ENCODE measurements at regions not wholly inside any gene's neighbourhood (a gene's known extent, or its start where the extent isn't known, plus 50 kb on each side); places are given as distances from the start of the nearest gene placed in this dataset.
"Not testable (repeated sequence)": the region's sequence is repeated elsewhere in the genome, so short reads cannot be mapped to it uniquely, and the experiment has no call there.

- ATAC-seq; DNase-seq (ENCODE audit: low spot score); intact Hi-C loops (cut with DNase I): not testable (repeated sequence)
These were observed 1589.9 kb downstream of the REEP3 start for GRCh38 chr10:65111059-65111458.

GRCh38 chr10:65112573-65112972 lies 1591.4 kb downstream of the REEP3 start:
- ATAC-seq: no peak
- DNase-seq (ENCODE audit: low spot score): no peak
- intact Hi-C loops (cut with DNase I): no loop called here

- intact Hi-C loops (cut with DNase I): no loop called here
- ATAC-seq (no peak), DNase-seq (ENCODE audit: low spot score) (no peak)
These were observed 1601.9 kb downstream of the REEP3 start for GRCh38 chr10:65123120-65123519.

- intact Hi-C loops (cut with DNase I): no loop called here
- no peak for ATAC-seq
- DNase-seq (ENCODE audit: low spot score): no peak
These were observed 1604.0 kb downstream of the REEP3 start for GRCh38 chr10:65125212-65125611.

GRCh38 chr10:65126288-65126687 lies 1605.1 kb downstream of the REEP3 start:
- ATAC-seq: no peak
- DNase-seq (ENCODE audit: low spot score): no peak
- intact Hi-C loops (cut with DNase I): no loop called here

GRCh38 chr10:65128277-65128676 lies 1607.1 kb downstream of the REEP3 start:
- intact Hi-C loops (cut with DNase I): no loop called here
- DNase-seq (ENCODE audit: low spot score) (no peak), ATAC-seq (no peak)

GRCh38 chr10:65130162-65130758 lies 1609.1 kb downstream of the REEP3 start:
- no peak for DNase-seq (ENCODE audit: low spot score)
- no peak for ATAC-seq
- intact Hi-C loops (cut with DNase I): no loop called here

- intact Hi-C loops (cut with DNase I): no loop called here
- ATAC-seq (no peak), DNase-seq (ENCODE audit: low spot score) (no peak)
These were observed 1612.5 kb downstream of the REEP3 start for GRCh38 chr10:65133652-65134051.

- intact Hi-C loops (cut with DNase I): no loop called here
- no peak for DNase-seq (ENCODE audit: low spot score)
These were observed 1614.3 kb downstream of the REEP3 start for GRCh38 chr10:65135508-65135907.

GRCh38 chr10:65142641-65143435 lies 1621.6 kb downstream of the REEP3 start:
- intact Hi-C loops (cut with DNase I): loop anchor here (5.0 kb wide), 1 partner anchor 196 kb away; no protein-coding TSS in a partner anchor
- ATAC-seq (no peak), DNase-seq (ENCODE audit: low spot score) (no peak)

More at GRCh38 chr10:65135508-65135907, 1614.3 kb downstream of the REEP3 start:
- no peak for ATAC-seq

GRCh38 chr10:65143723-65144122 lies 1622.5 kb downstream of the REEP3 start:
- no peak for ATAC-seq
- intact Hi-C loops (cut with DNase I): loop anchor here (5.0 kb wide), 1 partner anchor 196 kb away; no protein-coding TSS in a partner anchor
- no peak for DNase-seq (ENCODE audit: low spot score)

- intact Hi-C loops (cut with DNase I): no loop called here
- ATAC-seq (no peak), DNase-seq (ENCODE audit: low spot score) (no peak)
These were observed 1628.7 kb downstream of the REEP3 start for GRCh38 chr10:65149878-65150277.

GRCh38 chr10:65166272-65166671 lies 1645.1 kb downstream of the REEP3 start:
- ATAC-seq (no peak), DNase-seq (ENCODE audit: low spot score) (no peak)
- intact Hi-C loops (cut with DNase I): no loop called here

- no peak for DNase-seq (ENCODE audit: low spot score)
- intact Hi-C loops (cut with DNase I): no loop called here
- ATAC-seq: no peak
These were observed 1651.0 kb downstream of the REEP3 start for GRCh38 chr10:65172249-65172648.

- intact Hi-C loops (cut with DNase I): no loop called here
- DNase-seq (ENCODE audit: low spot score): no peak
- ATAC-seq: no peak
These were observed 1655.8 kb downstream of the REEP3 start for GRCh38 chr10:65176994-65177393.

GRCh38 chr10:65183236-65183635 lies 1662.0 kb downstream of the REEP3 start:
- intact Hi-C loops (cut with DNase I): no loop called here
- ATAC-seq (no peak), DNase-seq (ENCODE audit: low spot score) (no peak)

- intact Hi-C loops (cut with DNase I); DNase-seq (ENCODE audit: low spot score); ATAC-seq: not testable (repeated sequence)
These were observed 1665.5 kb downstream of the REEP3 start for GRCh38 chr10:65186668-65187067.

- no peak for ATAC-seq
- intact Hi-C loops (cut with DNase I): no loop called here
- DNase-seq (ENCODE audit: low spot score): no peak
These were observed 1672.9 kb downstream of the REEP3 start for GRCh38 chr10:65194126-65194525.

GRCh38 chr10:65194555-65194954 lies 1673.4 kb downstream of the REEP3 start:
- no peak for ATAC-seq
- DNase-seq (ENCODE audit: low spot score): no peak
- intact Hi-C loops (cut with DNase I): no loop called here

GRCh38 chr10:65196111-65196510 lies 1674.9 kb downstream of the REEP3 start:
- no peak for ATAC-seq
- intact Hi-C loops (cut with DNase I): no loop called here

GRCh38 chr10:65197935-65198334 lies 1676.7 kb downstream of the REEP3 start:
- intact Hi-C loops (cut with DNase I): no loop called here
- ATAC-seq (no peak), DNase-seq (ENCODE audit: low spot score) (no peak)

More at GRCh38 chr10:65196111-65196510, 1674.9 kb downstream of the REEP3 start:
- no peak for DNase-seq (ENCODE audit: low spot score)

Data from sciatic nerve (tissue), 2 donors.